LNCaP clone FGC (cell line): ENCODE measurements at regions not wholly inside any gene's neighbourhood (a gene's known extent, or its start where the extent isn't known, plus 50 kb on each side); places are given as distances from the start of the nearest gene placed in this dataset.

Source experiments
- DNase-seq: peaks from one replicate; pipeline ENCODE4 v3.0.0-alpha.2; 2011; ENCODE audit warnings: low read depth
- H3K4me3 ChIP-seq: 2 replicates; pipeline ENCODE4 v1.5.1; 2011; ENCODE audit warnings: mild to moderate bottlenecking, low read depth, low read length, control low read depth
- TF ChIP-seq, protein P1 (sequence below): IDR thresholded peaks from 2 replicates; pipeline ENCODE4 v1.5.1; 2012; ENCODE audit warnings: mild to moderate bottlenecking; ENCODE audit not compliant: control insufficient read depth, insufficient read depth; ENCODE audit errors: extremely low read depth

DNA sequence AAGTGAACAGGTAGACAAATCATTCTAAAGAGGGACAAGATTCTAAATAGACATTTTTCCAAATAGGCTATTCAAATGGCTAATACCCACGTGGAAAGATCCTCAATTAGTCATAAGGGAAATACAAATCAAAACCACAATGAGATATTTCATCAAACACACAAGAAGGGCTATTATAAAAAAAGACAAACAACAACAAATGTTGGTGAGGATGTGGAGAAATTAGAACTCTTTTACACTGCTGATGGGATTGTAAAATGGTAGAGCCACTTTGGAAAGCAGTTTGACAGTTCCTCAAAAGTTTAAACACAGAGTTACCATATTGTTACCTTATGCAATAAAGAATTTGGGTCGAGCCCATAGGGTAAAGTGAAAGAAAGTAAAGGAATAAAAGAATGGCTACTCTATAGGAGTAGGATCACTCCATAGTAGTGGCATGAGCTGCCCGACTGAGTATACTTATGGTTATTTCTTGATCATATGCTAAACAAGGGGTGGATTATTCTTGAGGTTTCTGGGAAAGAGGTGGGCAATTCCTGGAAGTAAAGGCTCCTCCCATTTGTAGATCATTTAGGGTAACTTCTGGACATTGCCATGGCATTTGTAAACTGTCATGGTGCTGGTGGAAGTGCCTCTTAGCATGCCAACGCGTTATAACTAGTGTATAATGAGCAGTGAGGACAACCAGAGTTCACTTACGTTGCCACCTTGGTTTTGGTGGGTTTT lies 58.9 kb upstream of the FAM9C start:
- H3K4me3 ChIP-seq: no peak overlapping the region
- no peak for DNase-seq
- TF ChIP-seq, protein P1, sequence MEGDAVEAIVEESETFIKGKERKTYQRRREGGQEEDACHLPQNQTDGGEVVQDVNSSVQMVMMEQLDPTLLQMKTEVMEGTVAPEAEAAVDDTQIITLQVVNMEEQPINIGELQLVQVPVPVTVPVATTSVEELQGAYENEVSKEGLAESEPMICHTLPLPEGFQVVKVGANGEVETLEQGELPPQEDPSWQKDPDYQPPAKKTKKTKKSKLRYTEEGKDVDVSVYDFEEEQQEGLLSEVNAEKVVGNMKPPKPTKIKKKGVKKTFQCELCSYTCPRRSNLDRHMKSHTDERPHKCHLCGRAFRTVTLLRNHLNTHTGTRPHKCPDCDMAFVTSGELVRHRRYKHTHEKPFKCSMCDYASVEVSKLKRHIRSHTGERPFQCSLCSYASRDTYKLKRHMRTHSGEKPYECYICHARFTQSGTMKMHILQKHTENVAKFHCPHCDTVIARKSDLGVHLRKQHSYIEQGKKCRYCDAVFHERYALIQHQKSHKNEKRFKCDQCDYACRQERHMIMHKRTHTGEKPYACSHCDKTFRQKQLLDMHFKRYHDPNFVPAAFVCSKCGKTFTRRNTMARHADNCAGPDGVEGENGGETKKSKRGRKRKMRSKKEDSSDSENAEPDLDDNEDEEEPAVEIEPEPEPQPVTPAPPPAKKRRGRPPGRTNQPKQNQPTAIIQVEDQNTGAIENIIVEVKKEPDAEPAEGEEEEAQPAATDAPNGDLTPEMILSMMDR: no peak

DNA sequence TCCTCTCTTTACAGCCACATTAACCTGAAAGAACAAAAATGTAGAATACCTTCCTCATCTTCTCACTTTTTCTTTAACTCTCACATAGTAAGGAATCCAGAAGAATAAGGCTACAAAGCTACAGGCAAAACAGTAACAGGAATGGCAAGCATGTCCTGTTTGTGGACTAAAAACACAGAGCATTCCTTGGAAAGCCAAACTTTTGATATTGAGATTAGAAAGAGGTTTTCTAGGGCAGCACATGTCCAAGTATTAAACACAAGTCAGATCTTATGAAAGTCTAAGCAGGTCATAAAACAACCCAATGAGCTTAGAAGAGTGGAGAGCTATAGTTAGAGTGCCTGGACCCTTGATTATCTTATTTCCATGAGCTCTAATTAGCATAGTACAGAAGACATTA lies 58.2 kb upstream of the FAM9C start:
- TF ChIP-seq, protein P1: no peak
- no peak overlapping the region for H3K4me3 ChIP-seq
- no peak for DNase-seq

DNA sequence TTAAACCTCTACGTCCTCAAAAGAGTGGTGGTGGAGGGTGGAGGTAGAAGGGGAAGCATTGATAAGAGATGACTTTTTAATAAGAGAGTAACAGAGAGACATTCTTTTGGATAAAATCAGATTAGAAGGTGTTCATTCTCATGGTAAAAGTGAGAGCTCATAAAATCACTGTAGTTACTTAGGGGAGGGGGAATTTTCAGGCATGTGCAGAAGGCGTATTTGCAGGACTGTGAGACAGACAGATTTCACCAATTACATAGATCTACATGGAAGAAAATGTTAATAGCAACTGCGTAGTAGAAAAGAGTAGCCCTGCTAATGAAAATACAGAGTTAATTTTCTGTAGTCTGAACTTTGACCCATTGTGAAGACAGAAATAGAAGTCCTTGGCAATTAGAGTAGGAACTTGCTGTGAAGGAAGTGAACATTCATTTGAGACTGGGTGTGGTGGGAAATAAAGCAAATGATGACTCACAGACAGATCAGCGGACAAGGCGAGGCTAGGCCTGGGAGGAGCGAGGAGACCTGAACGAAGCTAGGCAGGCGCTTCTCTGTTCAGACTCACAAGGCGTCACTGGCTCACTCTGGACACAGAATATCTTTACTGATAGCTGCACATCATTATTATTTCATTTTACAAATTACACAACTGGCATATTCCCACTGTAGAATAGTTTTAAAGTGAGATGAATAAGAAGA lies 57.2 kb upstream of the FAM9C start:
- no peak overlapping the region for H3K4me3 ChIP-seq
- no peak for DNase-seq
- TF ChIP-seq, protein P1: no peak

DNA sequence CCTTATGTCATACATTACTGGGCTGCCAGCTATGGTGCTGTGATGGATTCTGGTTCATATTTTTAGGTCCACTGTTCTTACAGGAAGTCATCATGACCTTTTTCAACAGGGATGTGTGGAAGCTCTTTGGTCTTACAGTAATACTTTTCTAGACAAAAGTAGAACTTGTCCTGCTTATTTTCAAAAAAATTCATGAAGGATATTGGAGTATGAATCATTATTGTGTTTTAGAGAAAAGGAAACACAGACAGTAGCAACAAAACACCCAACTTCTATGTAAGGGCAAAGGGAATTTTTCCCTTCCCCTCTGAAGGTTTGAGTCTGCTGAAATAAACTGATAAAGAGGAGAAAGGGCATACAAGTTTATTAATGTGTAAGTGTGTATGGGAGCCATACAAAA lies 54.7 kb upstream of the FAM9C start:
- no peak for DNase-seq
- no peak overlapping the region for H3K4me3 ChIP-seq
- TF ChIP-seq, protein P1: no peak

DNA sequence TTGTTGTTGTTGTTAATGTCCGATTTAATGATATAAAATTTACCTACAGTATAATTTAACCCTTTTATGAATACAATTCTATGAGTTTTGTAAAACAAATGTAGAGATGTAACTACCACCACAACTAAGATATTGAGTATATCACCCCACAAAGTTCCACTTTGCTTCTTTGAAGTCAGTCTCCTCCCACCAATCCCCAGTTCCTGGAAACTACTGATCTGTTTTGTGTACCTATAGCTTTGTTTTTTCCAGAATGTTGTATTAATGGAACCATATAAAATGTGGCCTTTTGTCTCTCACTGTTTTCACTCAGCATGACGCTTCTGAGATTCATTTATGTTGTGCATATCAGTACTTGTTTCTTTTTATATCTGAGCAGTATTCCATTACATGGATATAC lies 52.3 kb upstream of the FAM9C start:
- DNase-seq: no peak
- H3K4me3 ChIP-seq: no peak overlapping the region
- TF ChIP-seq, protein P1: no peak

DNA sequence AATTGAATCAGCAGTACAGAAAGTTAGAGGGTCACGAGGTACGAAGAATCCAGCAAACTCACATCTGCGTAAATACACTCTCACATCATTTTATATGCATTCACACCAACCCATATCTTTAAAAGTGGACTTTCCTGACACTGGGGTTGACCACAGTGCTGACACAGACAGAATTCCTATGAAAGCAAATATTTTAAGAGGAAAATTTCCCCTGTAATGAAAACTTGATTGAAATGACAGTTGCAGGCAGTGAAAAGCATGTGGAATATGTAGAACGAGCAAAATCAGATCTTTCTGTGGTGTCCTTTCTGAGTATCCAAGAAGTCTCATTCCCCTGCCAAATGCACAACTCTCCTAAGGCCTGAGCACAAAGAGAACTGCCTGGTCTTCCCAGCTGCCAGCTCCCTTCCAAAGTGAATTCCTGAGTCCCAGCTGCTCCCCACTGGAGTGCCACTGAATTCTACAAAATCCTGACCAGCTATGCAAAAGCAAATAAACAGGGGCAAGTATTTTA lies 50.5 kb upstream of the FAM9C start:
- no peak overlapping the region for H3K4me3 ChIP-seq
- TF ChIP-seq, protein P1: no peak
- DNase-seq: no peak
